Spleen (tissue), 11 donors: ENCODE measurements at regions not wholly inside any gene's neighbourhood (a gene's known extent, or its start where the extent isn't known, plus 50 kb on each side); places are given as distances from the start of the nearest gene placed in this dataset.

ENCODE experiments used
- DNase-seq: peaks from one replicate; pipeline ENCODE4 v3.0.0-alpha.2; 2020
- H3K27ac ChIP-seq, 8 donors: fragments of 200-600 bp; sonication (generic) in 7 of 8; 1 replicate in 4 of 8; 2 replicates in 4 of 8; pipeline versions ENCODE4 v1.5.0 to v1.8.0; 2016 to 2021; ENCODE audit warnings: inconsistent platforms in 4 of 8, mild to moderate bottlenecking in 4 of 8, moderate library complexity in 1 of 8
- H3K27me3 ChIP-seq, 7 donors: fragments of 200-600 bp; sonication (generic) in 6 of 7; replicated peaks in 1 of 7; 1 replicate in 4 of 7; 2 replicates in 3 of 7; pipeline versions ENCODE4 v1.5.0 to v1.8.0; 2016 to 2021; ENCODE audit warnings: inconsistent platforms in 3 of 7, mild to moderate bottlenecking in 1 of 7
- H3K36me3 ChIP-seq, 6 donors: fragments of 200-600 bp; sonication (generic) in 5 of 6; 1 replicate in 4 of 6; 2 replicates in 2 of 6; pipeline versions ENCODE4 v1.5.0 to v1.8.0; 2016 to 2021; ENCODE audit warnings: inconsistent platforms in 2 of 6
- H3K4me1 ChIP-seq, 6 donors: fragments of 200-600 bp; sonication (generic) in 5 of 6; 1 replicate in 3 of 6; 2 replicates in 3 of 6; pipeline versions ENCODE4 v1.5.0 to v1.8.0; 2016 to 2021; ENCODE audit warnings: inconsistent platforms in 3 of 6
- H3K4me3 ChIP-seq, 8 donors: fragments of 200-600 bp; sonication (generic) in 7 of 8; 1 replicate in 4 of 8; 2 replicates in 4 of 8; pipeline versions ENCODE4 v1.5.0 to v1.8.0; 2016 to 2021; ENCODE audit warnings: inconsistent platforms in 4 of 8, mild to moderate bottlenecking in 4 of 8, moderate library complexity in 2 of 8
- H3K9me3 ChIP-seq, 8 donors: fragments of 200-600 bp; sonication (generic) in 7 of 8; 1 replicate in 4 of 8; 2 replicates in 4 of 8; pipeline versions ENCODE4 v1.5.0 to v1.8.0; 2016 to 2021; ENCODE audit warnings: inconsistent platforms in 4 of 8
- CTCF ChIP-seq, 11 experiments: fragments of 200-600 bp in 7 of 11; fragments of 450-650 bp in 4 of 11; sonication (generic) in 4 of 11; IDR thresholded peaks in 8 of 11; conservative IDR thresholded peaks in 3 of 11; 1 replicate in 7 of 11; 2 replicates in 4 of 11; pipeline versions ENCODE4 v1.4.0 to v1.8.0; 2016 to 2021; ENCODE audit warnings: antibody characterized with exemption in 11 of 11, inconsistent platforms in 4 of 11, mild to moderate bottlenecking in 1 of 11
- POLR2A ChIP-seq, 3 donors: fragments of 450-650 bp; IDR thresholded peaks; one replicate each; pipeline ENCODE4 v1.5.1; 2017; ENCODE audit warnings: antibody characterized with exemption in 3 of 3, mild to moderate bottlenecking in 1 of 3
- POLR2AphosphoS5 ChIP-seq, 3 donors: sonication (generic); formaldehyde crosslinking; IDR thresholded peaks; one replicate each; pipeline ENCODE4 v1.5.1; 2017; ENCODE audit warnings: antibody characterized with exemption in 3 of 3
- WGBS, 5 donors: extraction: QIAGEN DNeasy Blood & Tissue Kit in 3 of 5; methylation state at CpG; one replicate each; pipeline versions ENCODE4 v1.1.5 to v1.1.7; 2013 to 2018; 5-methylcytosine and 5-hydroxymethylcytosine counted together
- intact Hi-C: fragments of 100-400 bp; cut with DNase I; formaldehyde crosslinking; loops from one replicate; pipeline ENCODE4 v1.15.0; 2023; ENCODE audit warnings: low total_unique reads
- donor health status: healthy with polysubstance abuse.
- donor health status: DM: no; HTN: no; CAD: no; lungs with moderate emphysema.
- donor health status: DM: no; HTN: no; CAD: no.
- donor health status: Bipolar disorder and iron deficiency.
- donor health status: healthy.
- donor health status: DM: no; HTN: no; CAD: no.
- donor health status: DM: yes; HTN: yes; CAD: no.

GRCh38 chr21:25494804-25495203 lies 112.5 kb downstream of the MRPL39 start:
- H3K27ac ChIP-seq, result no peak overlapping the region
- H3K4me3 ChIP-seq, result no peak overlapping the region
- H3K36me3 ChIP-seq, result no peaks in the 10 kb centered on the region
- H3K9me3 ChIP-seq, result peaks cover 0 to 8% (median 0%) of the 10 kb centered on the region in 8 donors
- no peaks in the 10 kb centered on the region for H3K27me3 ChIP-seq
- TF ChIP-seq POLR2AphosphoS5 (IDR thresholded peaks at IDR 0.05) (no peak), CTCF (IDR thresholded peaks at IDR 0.05 in 8 of 11, conservative IDR thresholded peaks at IDR 0.05 in 3 of 11) (no peak), POLR2A (IDR thresholded peaks at IDR 0.05) (no peak)
- intact Hi-C loops, result no loop called here
- no peak for DNase-seq
- no peaks in the 10 kb centered on the region for H3K4me1 ChIP-seq
- WGBS, 5 donors, result 45 to 75% (median 63%) methylated on average over 1 of the region's 1 CpG

DNA sequence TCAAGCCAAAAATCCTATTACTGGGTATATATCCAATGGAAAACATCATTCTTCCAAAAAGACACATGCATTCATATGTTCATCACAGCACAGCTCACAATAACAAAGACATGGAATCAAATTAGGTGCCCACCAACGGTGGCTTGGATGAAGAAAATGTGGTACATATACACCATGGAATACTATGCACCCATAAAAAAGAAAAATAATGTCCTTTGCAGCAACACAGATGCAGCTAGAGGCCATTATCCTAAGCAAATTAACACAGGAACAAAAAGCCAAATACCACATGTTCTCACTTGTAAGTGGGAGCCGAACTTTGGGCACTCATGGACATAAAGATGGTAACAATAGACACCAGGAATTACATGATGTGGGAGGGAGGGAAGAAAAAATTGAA lies 113.6 kb downstream of the MRPL39 start:
- WGBS, 5 donors, result 93 to 97% (median 96%) methylated on average over 2 of the region's 2 CpGs
- no peak overlapping the region for H3K4me3 ChIP-seq
- no peaks in the 10 kb centered on the region for H3K4me1 ChIP-seq
- no peak for TF ChIP-seq POLR2AphosphoS5 (IDR thresholded peaks at IDR 0.05)
- peaks cover 0 to 4% (median 0%) of the 10 kb centered on the region in 8 donors for H3K9me3 ChIP-seq
- no peaks in the 10 kb centered on the region for H3K36me3 ChIP-seq
- intact Hi-C loops, result no loop called here
- no peak overlapping the region for H3K27ac ChIP-seq
- no peak for DNase-seq
- H3K27me3 ChIP-seq, result no peaks in the 10 kb centered on the region

GRCh38 chr21:25491267-25491666 lies 116.0 kb downstream of the MRPL39 start:
- TF ChIP-seq POLR2AphosphoS5 (IDR thresholded peaks at IDR 0.05) (no peak), CTCF (IDR thresholded peaks at IDR 0.05 in 8 of 11, conservative IDR thresholded peaks at IDR 0.05 in 3 of 11) (no peak), POLR2A (IDR thresholded peaks at IDR 0.05) (no peak)
- H3K4me3 ChIP-seq, result no peak overlapping the region
- DNase-seq, result no peak
- intact Hi-C loops, result no loop called here
- H3K27ac ChIP-seq, result no peak overlapping the region
- H3K27me3 ChIP-seq, result no peaks in the 10 kb centered on the region
- 77 to 84% (median 80%) methylated on average over 5 of the region's 5 CpGs for whole genome bisulfite sequencing, 5 donors
- peaks cover 0 to 3% (median 0%) of the 10 kb centered on the region in 8 donors for H3K9me3 ChIP-seq
- no peaks in the 10 kb centered on the region for H3K36me3 ChIP-seq
- H3K4me1 ChIP-seq, result peaks cover 0 to 11% (median 0%) of the 10 kb centered on the region in 6 donors

- no peak for DNase-seq
- no peaks in the 10 kb centered on the region for H3K36me3 ChIP-seq
- H3K4me1 ChIP-seq, result peaks cover 0 to 12% (median 0%) of the 10 kb centered on the region in 6 donors
- no peak overlapping the region for H3K4me3 ChIP-seq
- intact Hi-C loops, result no loop called here
- H3K27ac ChIP-seq, result no peak overlapping the region
- H3K27me3 ChIP-seq, result no peaks in the 10 kb centered on the region
- peaks cover 0 to 3% (median 0%) of the 10 kb centered on the region in 8 donors for H3K9me3 ChIP-seq
- TF ChIP-seq CTCF (IDR thresholded peaks at IDR 0.05 in 8 of 11, conservative IDR thresholded peaks at IDR 0.05 in 3 of 11) (no peak), POLR2AphosphoS5 (IDR thresholded peaks at IDR 0.05) (no peak), POLR2A (IDR thresholded peaks at IDR 0.05) (no peak)
These were observed 116.5 kb downstream of the MRPL39 start for GRCh38 chr21:25490742-25491141.

DNA sequence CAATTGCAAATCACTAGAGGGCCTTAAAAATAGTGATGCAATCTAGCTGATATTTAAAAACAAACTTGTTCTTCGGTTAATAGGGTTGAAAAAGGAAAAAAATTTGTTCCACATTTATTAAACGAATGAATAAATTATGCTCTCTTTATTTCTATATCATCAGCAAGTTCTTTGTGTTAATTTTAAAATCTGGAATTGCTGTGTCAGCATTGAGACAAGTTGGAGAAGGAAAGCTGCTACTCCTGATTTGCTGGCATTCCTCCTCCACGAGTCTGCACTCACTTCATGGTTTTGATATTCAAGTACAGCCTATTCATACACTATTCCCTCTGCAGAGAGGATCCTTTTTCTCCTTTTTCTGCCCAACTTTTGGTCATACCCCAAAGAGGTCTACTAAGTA lies 117.6 kb downstream of the MRPL39 start:
- H3K36me3 ChIP-seq, result no peaks in the 10 kb centered on the region
- no peak for TF ChIP-seq CTCF (IDR thresholded peaks at IDR 0.05 in 8 of 11, conservative IDR thresholded peaks at IDR 0.05 in 3 of 11)
- TF ChIP-seq POLR2A (IDR thresholded peaks at IDR 0.05), result no peak
- TF ChIP-seq POLR2AphosphoS5 (IDR thresholded peaks at IDR 0.05), result no peak
- no peak overlapping the region for H3K4me3 ChIP-seq
- H3K9me3 ChIP-seq, result peaks cover 0 to 3% (median under 1%) of the 10 kb centered on the region in 8 donors
- peaks cover 0 to 12% (median 0%) of the 10 kb centered on the region in 6 donors for H3K4me1 ChIP-seq
- WGBS, 5 donors, result 54 to 70% (median 65%) methylated on average over 3 of the region's 3 CpGs
- intact Hi-C loops, result no loop called here
- no peak overlapping the region for H3K27ac ChIP-seq
- no peak for DNase-seq
- H3K27me3 ChIP-seq, result no peaks in the 10 kb centered on the region
